GM23248 (cell line): ENCODE measurements at regions not wholly inside any gene's neighbourhood (a gene's known extent, or its start where the extent isn't known, plus 50 kb on each side); places are given as distances from the start of the nearest gene placed in this dataset.

Experiments used
- EZH2 ChIP-seq: fragments of 200-600 bp; sonication (generic); IDR thresholded peaks from 2 replicates; pipeline ENCODE4 v1.6.1; 2018; ENCODE audit warnings: antibody characterized with exemption, mild to moderate bottlenecking; ENCODE audit not compliant: insufficient read depth, poor library complexity, severe bottlenecking
- EZH2phosphoT487 ChIP-seq: fragments of 200-600 bp; sonication (generic); IDR thresholded peaks from 2 replicates; pipeline ENCODE4 v1.6.1; 2018; ENCODE audit warnings: antibody characterized with exemption, moderate library complexity, mild to moderate bottlenecking, low read depth; ENCODE audit not compliant: insufficient read depth

DNA sequence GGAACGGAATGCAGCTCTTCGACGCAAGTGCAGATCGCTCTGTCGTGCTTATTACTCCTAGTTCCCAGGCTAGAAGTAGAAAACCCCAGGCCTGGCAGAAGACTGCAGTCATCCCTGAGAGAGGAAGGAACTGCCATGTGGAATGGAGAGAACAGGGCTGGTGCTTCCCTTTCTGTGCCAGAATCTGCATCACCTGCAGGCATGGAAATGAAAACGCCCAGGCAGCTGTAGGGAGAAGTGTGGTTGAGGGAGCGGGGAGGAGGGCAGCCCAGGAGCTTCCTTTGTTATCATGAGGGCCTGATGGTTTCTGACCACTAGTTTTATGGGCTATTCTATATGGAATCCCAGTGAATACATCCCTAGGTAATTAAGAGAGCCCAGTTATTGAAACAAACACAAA, 79.4 kb upstream of the SMIM21 start:
- TF ChIP-seq EZH2 (no peak), EZH2phosphoT487 (no peak)
